PC-9 (cell line): ENCODE measurements at regions not wholly inside any gene's neighbourhood (a gene's known extent, or its start where the extent isn't known, plus 50 kb on each side); places are given as distances from the start of the nearest gene placed in this dataset.

Experiments
- BruUV-seq: library from RNA; stranded (reverse); fragments of 400-500 nt; replicated peaks from 2 replicates; lab custom pipeline; 2021; lab: Mats Ljungman, UMichigan
- CTCF ChIA-PET: fragments of 300-600 bp; sonication (Branson Sonifier 250); formaldehyde crosslinking; loops from one replicate; lab custom pipeline; 2022; ENCODE audit warnings: antibody characterized with exemption; lab: Charles Lee
- POLR2A ChIA-PET: fragments of 300-600 bp; sonication (Branson Sonifier 250); formaldehyde crosslinking; loops from one replicate; lab custom pipeline; 2022; ENCODE audit warnings: antibody characterized with exemption; ENCODE audit not compliant: unreplicated experiment; lab: Charles Lee
- DNase-seq, 2 experiments: peaks; one replicate each; pipeline versions ENCODE4 v3.0.0 to v3.0.0-alpha.2; 2015 to 2022; ENCODE audit warnings: mixed read lengths in 1 of 2
- H2AFZ ChIP-seq: fragments of 200-600 bp; sonication (generic); 2 replicates; pipeline ENCODE4 v1.8.1; 2017; ENCODE audit warnings: antibody characterized with exemption
- H3F3A ChIP-seq: fragments of 200-600 bp; sonication (generic); 2 replicates; pipeline ENCODE4 v1.8.1; 2017; ENCODE audit warnings: antibody characterized with exemption, mild to moderate bottlenecking, low read depth; ENCODE audit not compliant: insufficient read depth
- H3K27ac ChIP-seq: fragments of 200-600 bp; sonication (generic); 2 replicates; pipeline ENCODE4 v1.6.1; 2016; ENCODE audit warnings: mixed run types
- H3K27me3 ChIP-seq: fragments of 200-600 bp; sonication (generic); 2 replicates; pipeline ENCODE4 v1.6.1; 2016; ENCODE audit warnings: low read depth, mixed run types; ENCODE audit not compliant: insufficient read depth
- H3K36me3 ChIP-seq: fragments of 200-600 bp; sonication (generic); 2 replicates; pipeline ENCODE4 v1.6.1; 2016; ENCODE audit warnings: low read depth, mixed run types
- H3K4me1 ChIP-seq: fragments of 200-600 bp; sonication (generic); replicated peaks from 2 replicates; pipeline ENCODE4 v1.6.1; 2016; ENCODE audit warnings: mixed run types; ENCODE audit not compliant: insufficient read depth
- H3K4me2 ChIP-seq: fragments of 200-600 bp; sonication (generic); 2 replicates; pipeline ENCODE4 v1.6.1; 2017; ENCODE audit warnings: mixed run types
- H3K4me3 ChIP-seq: fragments of 200-600 bp; sonication (generic); 2 replicates; pipeline ENCODE4 v1.6.1; 2016; ENCODE audit warnings: mixed run types
- H3K79me2 ChIP-seq: fragments of 200-600 bp; sonication (generic); 2 replicates; pipeline ENCODE4 v1.6.1; 2017; ENCODE audit warnings: low read depth, mixed run types
- H3K9me2 ChIP-seq: fragments of 200-600 bp; sonication (generic); 2 replicates; pipeline ENCODE4 v1.8.1; 2017; ENCODE audit warnings: mild to moderate bottlenecking; ENCODE audit not compliant: insufficient read depth
- H3K9me3 ChIP-seq: fragments of 200-600 bp; sonication (generic); 2 replicates; pipeline ENCODE4 v1.8.1; 2016; ENCODE audit warnings: low read depth; ENCODE audit not compliant: insufficient read depth
- H4K20me1 ChIP-seq: fragments of 200-600 bp; sonication (generic); 2 replicates; pipeline ENCODE4 v1.8.1; 2017; ENCODE audit not compliant: insufficient read depth
- CTCF ChIP-seq: fragments of 200-600 bp; sonication (generic); conservative IDR thresholded peaks from 2 replicates; pipeline ENCODE4 v1.6.1; 2017; ENCODE audit warnings: mixed run types, antibody characterized with exemption, mild to moderate bottlenecking, moderate library complexity
- EZH2 ChIP-seq: fragments of 200-600 bp; sonication (generic); IDR thresholded peaks from 2 replicates; pipeline ENCODE4 v1.8.0; 2017; ENCODE audit warnings: antibody characterized with exemption, low read depth
- intact Hi-C: fragments of 100-400 bp; cut with micrococcal nuclease; formaldehyde crosslinking; loops from one replicate; pipeline ENCODE4 v1.10.0; 2022; ENCODE audit not compliant: unreplicated experiment

- H3K4me3 ChIP-seq = no peak overlapping the region
- H3K4me2 ChIP-seq = no peak overlapping the region
- DNase-seq = no peak
- ChIA-PET POLR2A (interaction anchor here (0.6 to 0.7 kb wide), 2 partner anchors 82 to 1209 kb away, joined by 3 to 4 read pairs; no protein-coding TSS in a partner anchor), CTCF (no interaction called here)
- peaks cover 84% of the 10 kb centered on the region for H3K79me2 ChIP-seq
- H3K27me3 ChIP-seq = no peaks in the 10 kb centered on the region
- no peaks in the 10 kb centered on the region for H3K4me1 ChIP-seq
- intact Hi-C loops = no loop called here
- H3K9me3 ChIP-seq = no peaks in the 10 kb centered on the region
- H3F3A ChIP-seq = peaks cover 29% of the 10 kb centered on the region
- H3K9me2 ChIP-seq = no peaks in the 10 kb centered on the region
- peaks cover 26% of the 10 kb centered on the region; the same call in 1 of the 2 replicates for H3K36me3 ChIP-seq
- no peaks in the 10 kb centered on the region; the same call in 1 of the 2 replicates for H4K20me1 ChIP-seq
- H2AFZ ChIP-seq = no peak overlapping the region
- H3K27ac ChIP-seq = 0 out of 2 replicates have a peak overlapping the region, but pooled peaks have one; percentile 7
- no peak for TF ChIP-seq CTCF
- no peak for TF ChIP-seq EZH2
- no TSS peak for BruUV-seq
Measured at GRCh38 chr7:130931423-130931822, 197.4 kb upstream of the KLF14 start.

- Histone ChIP-seq H3F3A (peaks cover 36% of the 10 kb centered on the region), H3K27me3 (no peaks in the 10 kb centered on the region), H4K20me1 (no peaks in the 10 kb centered on the region; the same call in 1 of the 2 replicates), H3K27ac (no peak overlapping the region), H3K4me2 (no peak overlapping the region), H3K79me2 (peaks cover 86% of the 10 kb centered on the region), H3K9me2 (no peaks in the 10 kb centered on the region), H3K4me1 (no peaks in the 10 kb centered on the region), H2AFZ (no peak overlapping the region), H3K36me3 (peaks cover 26% of the 10 kb centered on the region; the same call in 1 of the 2 replicates), H3K9me3 (no peaks in the 10 kb centered on the region), H3K4me3 (no peak overlapping the region)
- no peak for TF ChIP-seq CTCF
- no peak for TF ChIP-seq EZH2
- ChIA-PET CTCF (no interaction called here), POLR2A (interaction anchor here (0.6 kb wide), 1 partner anchor 83 kb away, joined by 3 read pairs; no protein-coding TSS in a partner anchor)
- no peak for DNase-seq
- BruUV-seq = TSS peak; percentile 5
- intact Hi-C loops = no loop called here
Measured at GRCh38 chr7:130932088-130932487, 198.1 kb upstream of the KLF14 start.

DNA sequence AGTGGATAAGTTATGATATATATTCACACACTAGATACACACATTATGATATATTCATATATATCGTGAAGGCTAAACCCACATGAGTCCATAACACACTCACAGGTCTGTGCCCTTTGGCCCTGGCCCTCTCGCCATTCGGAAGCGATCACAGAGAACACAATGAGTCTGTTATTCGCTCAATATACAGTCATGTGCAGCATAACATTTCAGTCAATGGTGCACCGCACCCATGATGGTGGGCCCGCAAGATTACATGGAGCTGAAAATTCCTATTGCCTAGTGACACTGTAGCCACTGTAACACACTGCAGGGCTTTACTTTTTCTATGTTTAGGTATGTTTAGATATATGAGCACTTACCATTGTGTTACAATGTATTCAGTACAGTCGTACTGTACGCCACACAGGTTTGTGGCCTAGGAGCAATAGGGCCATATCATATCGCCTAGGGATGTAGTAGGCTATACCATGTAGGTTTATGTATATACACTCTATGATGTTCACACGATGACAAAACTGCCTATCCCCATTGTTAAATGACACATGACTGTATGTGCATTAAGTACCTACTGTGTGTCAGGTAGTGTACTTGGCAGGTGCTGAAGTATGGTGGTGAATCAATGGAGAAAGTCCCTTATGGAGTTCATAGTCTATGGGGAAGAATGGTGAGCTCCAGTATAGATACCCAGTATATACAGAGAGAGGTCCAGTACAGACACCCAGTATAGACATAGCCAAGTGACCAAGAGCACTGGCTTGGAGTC lies 198.8 kb upstream of the KLF14 start:
- Histone ChIP-seq H3K9me3 (no peaks in the 10 kb centered on the region), H3K4me3 (no peak overlapping the region), H2AFZ (no peak overlapping the region), H3K4me2 (no peak overlapping the region), H3K27me3 (no peaks in the 10 kb centered on the region), H3F3A (peaks cover 32% of the 10 kb centered on the region), H4K20me1 (no peaks in the 10 kb centered on the region; the same call in 1 of the 2 replicates), H3K27ac (no peak overlapping the region), H3K4me1 (no peaks in the 10 kb centered on the region), H3K79me2 (peaks cover 86% of the 10 kb centered on the region), H3K9me2 (0 out of 2 replicates have a peak, but pooled peaks cover 4% of the 10 kb centered on the region), H3K36me3 (peaks cover 26% of the 10 kb centered on the region; the same call in 1 of the 2 replicates)
- ChIA-PET CTCF (no interaction called here), POLR2A (no interaction called here)
- BruUV-seq = no TSS peak
- no peak for TF ChIP-seq CTCF
- no peak for TF ChIP-seq EZH2
- intact Hi-C loops = no loop called here
- no peak for DNase-seq
